ENCODE measurements at regions not wholly inside any gene's neighbourhood (a gene's known extent, or its start where the extent isn't known, plus 50 kb on each side); places are given as distances from the start of the nearest gene placed in this dataset.
"Not testable (repeated sequence)": the region's sequence is repeated elsewhere in the genome, so short reads cannot be mapped to it uniquely, and the experiment has no call there.

- DNase-seq (ENCODE audit: low spot score) (no peak), ATAC-seq (no peak)
- Mint-ChIP-seq H3K4me1 (ENCODE audit: low read depth in 2 of 2) (no peaks in the 10 kb centered on the region), H3K27ac (no peak overlapping the region), H3K27me3 (no peaks in the 10 kb centered on the region), H3K36me3 (no peaks in the 10 kb centered on the region), H3K9me3 (peaks cover 17% of the 10 kb centered on the region), H3K4me3 (no peak overlapping the region)
These were observed 1072.4 kb downstream of the TMTC2 start for GRCh38 chr12:83758888-83759631.

GRCh38 chr12:83753904-83754303 lies 1067.2 kb downstream of the TMTC2 start:
- Mint-ChIP-seq H3K9me3 (peaks cover 4% of the 10 kb centered on the region), H3K36me3 (no peaks in the 10 kb centered on the region), H3K27me3 (no peaks in the 10 kb centered on the region), H3K4me1 (ENCODE audit: low read depth in 2 of 2) (no peaks in the 10 kb centered on the region), H3K27ac (no peak overlapping the region), H3K4me3 (no peak overlapping the region)
- ATAC-seq (no peak), DNase-seq (ENCODE audit: low spot score) (no peak)

GRCh38 chr12:83753205-83753604 lies 1066.5 kb downstream of the TMTC2 start:
- no peak overlapping the region for H3K4me3 Mint-ChIP-seq
- H3K27ac Mint-ChIP-seq, result no peak overlapping the region
- peaks cover 4% of the 10 kb centered on the region for H3K9me3 Mint-ChIP-seq
- ATAC-seq (no peak), DNase-seq (ENCODE audit: low spot score) (no peak)
- H3K27me3 Mint-ChIP-seq, result no peaks in the 10 kb centered on the region
- no peaks in the 10 kb centered on the region for H3K4me1 Mint-ChIP-seq (ENCODE audit: low read depth in 2 of 2)
- H3K36me3 Mint-ChIP-seq, result no peaks in the 10 kb centered on the region

DNA sequence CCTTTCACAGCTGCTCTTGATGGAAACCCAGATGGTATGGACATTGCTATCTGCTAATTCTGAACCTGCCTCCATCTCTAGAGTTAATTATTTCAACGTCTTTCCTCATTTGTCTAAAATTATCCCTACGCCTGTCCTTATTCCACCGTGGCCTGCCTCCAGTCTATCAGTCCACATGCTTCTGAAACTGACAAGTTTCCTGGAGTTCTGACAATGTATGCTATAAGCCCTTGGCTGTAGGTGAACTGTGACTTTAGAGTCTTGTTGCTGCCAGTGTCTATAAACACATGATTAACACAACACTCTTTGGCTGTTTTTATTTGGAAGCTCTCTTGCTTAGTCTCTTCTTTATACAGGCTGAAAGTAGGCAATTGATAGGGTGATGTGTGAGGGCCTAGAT lies 1052.9 kb downstream of the TMTC2 start:
- H3K9me3 Mint-ChIP-seq, result peaks cover 24% of the 10 kb centered on the region
- no peak overlapping the region for H3K4me3 Mint-ChIP-seq

DNA sequence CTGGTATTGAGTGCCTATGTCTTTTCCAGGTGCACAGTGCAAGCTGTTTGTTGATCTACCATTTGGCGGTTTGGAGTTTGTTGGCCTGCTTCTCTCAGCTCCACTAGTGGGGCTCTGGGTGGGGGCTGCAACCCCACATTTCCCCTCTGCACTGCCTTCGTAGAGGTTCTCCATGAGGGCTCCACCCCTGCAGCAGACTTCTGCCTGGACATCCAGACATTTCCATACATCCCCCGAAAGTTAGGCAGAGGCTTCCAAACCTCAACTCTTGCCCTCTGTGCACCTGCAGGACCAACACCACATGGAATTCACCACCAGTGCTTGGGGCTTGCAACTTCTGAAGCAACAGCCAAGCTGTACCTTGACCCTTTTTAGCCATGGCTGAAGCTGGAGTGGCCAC lies 1024.1 kb downstream of the TMTC2 start:
- peaks cover 16% of the 10 kb centered on the region for H3K9me3 Mint-ChIP-seq
- no peaks in the 10 kb centered on the region for H3K4me1 Mint-ChIP-seq (ENCODE audit: low read depth in 2 of 2)
- H3K27me3 Mint-ChIP-seq, result no peaks in the 10 kb centered on the region
- DNase-seq (ENCODE audit: low spot score) (no peak), ATAC-seq (no peak)
- no peak overlapping the region for H3K4me3 Mint-ChIP-seq
- no peak overlapping the region for H3K27ac Mint-ChIP-seq
- H3K36me3 Mint-ChIP-seq, result peaks cover 14% of the 10 kb centered on the region

More for the DNA sequence above, 1052.9 kb downstream of the TMTC2 start:
- DNase-seq (ENCODE audit: low spot score) (no peak), ATAC-seq (no peak)
- no peak overlapping the region for H3K27ac Mint-ChIP-seq
- H3K36me3 Mint-ChIP-seq, result peaks cover 4% of the 10 kb centered on the region
- H3K27me3 Mint-ChIP-seq, result no peaks in the 10 kb centered on the region
- no peaks in the 10 kb centered on the region for H3K4me1 Mint-ChIP-seq (ENCODE audit: low read depth in 2 of 2)

DNA sequence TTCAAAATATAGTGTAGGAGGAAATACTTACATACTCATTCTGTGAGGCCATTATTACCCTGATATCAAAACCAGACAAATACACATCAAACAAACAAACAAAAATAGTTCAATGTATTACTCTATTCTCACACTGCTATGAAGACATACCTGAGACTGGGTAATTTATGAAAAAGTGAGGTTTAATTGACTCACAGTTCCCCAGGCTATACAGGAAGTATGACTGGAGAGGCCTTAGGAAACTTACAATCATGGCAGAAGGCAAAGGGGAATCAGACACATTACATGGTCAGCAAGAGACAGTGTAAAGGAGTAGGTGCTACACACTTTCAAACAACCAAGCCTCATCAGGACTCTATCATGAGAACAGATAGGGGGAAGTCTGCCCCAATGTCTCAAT lies 1023.2 kb downstream of the TMTC2 start:
- ATAC-seq (no peak), DNase-seq (ENCODE audit: low spot score) (no peak)
- no peak overlapping the region for H3K4me3 Mint-ChIP-seq
- H3K4me1 Mint-ChIP-seq (ENCODE audit: low read depth in 2 of 2), result no peaks in the 10 kb centered on the region
- H3K27me3 Mint-ChIP-seq, result no peaks in the 10 kb centered on the region
- H3K9me3 Mint-ChIP-seq, result peaks cover 13% of the 10 kb centered on the region
- H3K27ac Mint-ChIP-seq, result no peak overlapping the region
- peaks cover 14% of the 10 kb centered on the region for H3K36me3 Mint-ChIP-seq

DNA sequence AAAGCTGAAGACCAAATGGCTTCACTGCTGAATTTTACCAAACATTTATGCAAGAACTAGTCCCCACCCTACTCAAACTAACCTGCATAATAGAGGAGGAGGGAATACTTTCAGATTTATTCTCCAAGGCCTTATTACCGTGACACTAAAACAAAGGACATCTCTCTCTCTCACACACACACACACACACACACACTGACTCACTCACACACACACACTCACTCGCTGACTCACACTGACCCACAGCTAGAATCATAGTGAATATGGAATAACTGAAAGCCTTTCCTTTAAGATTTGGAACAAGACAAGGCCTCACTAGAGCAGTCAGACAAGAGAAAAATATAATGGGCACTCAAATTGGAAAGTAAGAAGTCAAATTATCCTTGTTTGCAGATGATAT lies 1014.1 kb downstream of the TMTC2 start:
- Mint-ChIP-seq H3K27me3 (no peaks in the 10 kb centered on the region), H3K4me1 (ENCODE audit: low read depth in 2 of 2) (no peaks in the 10 kb centered on the region), H3K4me3 (no peak overlapping the region), H3K9me3 (peaks cover 28% of the 10 kb centered on the region), H3K27ac (no peak overlapping the region), H3K36me3 (peaks cover 14% of the 10 kb centered on the region)
- ATAC-seq (no peak), DNase-seq (ENCODE audit: low spot score) (no peak)

GRCh38 chr12:83696311-83696710 lies 1009.6 kb downstream of the TMTC2 start:
- H3K4me1 Mint-ChIP-seq (ENCODE audit: low read depth in 2 of 2); H3K27me3 Mint-ChIP-seq; H3K36me3 Mint-ChIP-seq; H3K27ac Mint-ChIP-seq; ATAC-seq; H3K4me3 Mint-ChIP-seq; DNase-seq (ENCODE audit: low spot score): not testable (repeated sequence)
- H3K9me3 Mint-ChIP-seq, result peaks cover 35% of the 10 kb centered on the region

GRCh38 chr12:83691730-83692129 lies 1005.0 kb downstream of the TMTC2 start:
- H3K27ac Mint-ChIP-seq, result no peak overlapping the region
- ATAC-seq (no peak), DNase-seq (ENCODE audit: low spot score) (no peak)
- H3K9me3 Mint-ChIP-seq, result peaks cover 23% of the 10 kb centered on the region
- no peaks in the 10 kb centered on the region for H3K27me3 Mint-ChIP-seq
- no peak overlapping the region for H3K4me3 Mint-ChIP-seq
- H3K4me1 Mint-ChIP-seq (ENCODE audit: low read depth in 2 of 2), result no peaks in the 10 kb centered on the region
- peaks cover 5% of the 10 kb centered on the region for H3K36me3 Mint-ChIP-seq

GRCh38 chr12:83690465-83690864 lies 1003.8 kb downstream of the TMTC2 start:
- no peaks in the 10 kb centered on the region for H3K4me1 Mint-ChIP-seq (ENCODE audit: low read depth in 2 of 2)
- no peak for ATAC-seq
- peaks cover 5% of the 10 kb centered on the region for H3K36me3 Mint-ChIP-seq
- H3K9me3 Mint-ChIP-seq, result peaks cover 21% of the 10 kb centered on the region
- no peak overlapping the region for H3K4me3 Mint-ChIP-seq
- no peaks in the 10 kb centered on the region for H3K27me3 Mint-ChIP-seq
- no peak for DNase-seq (ENCODE audit: low spot score)
- no peak overlapping the region for H3K27ac Mint-ChIP-seq

GRCh38 chr12:83689333-83689732 lies 1002.6 kb downstream of the TMTC2 start:
- ATAC-seq (no peak), DNase-seq (ENCODE audit: low spot score) (no peak)
- Mint-ChIP-seq H3K27me3 (no peaks in the 10 kb centered on the region), H3K4me1 (ENCODE audit: low read depth in 2 of 2) (no peaks in the 10 kb centered on the region), H3K36me3 (peaks cover 5% of the 10 kb centered on the region), H3K27ac (no peak overlapping the region), H3K4me3 (no peak overlapping the region), H3K9me3 (peaks cover 23% of the 10 kb centered on the region)

DNA sequence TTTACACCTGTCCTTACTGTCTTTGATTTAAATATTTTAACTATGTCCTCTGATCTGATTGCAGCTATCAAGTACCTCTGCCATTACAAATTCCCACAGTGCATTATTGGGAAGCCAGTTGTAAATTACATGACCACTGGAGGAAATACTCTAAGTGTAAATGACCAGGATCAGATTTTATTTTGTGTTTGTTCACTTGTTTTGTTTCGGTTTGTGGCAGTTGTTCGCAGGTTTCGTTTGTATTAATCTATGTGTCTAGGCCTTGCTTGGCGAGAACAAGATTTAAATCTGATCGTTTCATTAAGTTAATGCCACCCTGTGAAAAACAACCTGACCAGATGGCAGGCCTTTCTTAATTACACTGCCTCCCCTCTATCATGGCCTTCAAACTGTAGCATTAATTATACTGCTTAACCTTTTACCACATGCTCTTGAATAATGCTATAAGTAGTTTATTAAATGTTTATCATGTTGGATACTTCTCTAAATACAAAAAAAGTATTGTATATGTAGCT lies 990.1 kb downstream of the TMTC2 start:
- Mint-ChIP-seq H3K27me3 (no peaks in the 10 kb centered on the region), H3K4me1 (ENCODE audit: low read depth in 2 of 2) (no peaks in the 10 kb centered on the region), H3K27ac (no peak overlapping the region), H3K9me3 (peaks cover 4% of the 10 kb centered on the region), H3K36me3 (no peaks in the 10 kb centered on the region), H3K4me3 (no peak overlapping the region)
- no peak for ATAC-seq
- DNase-seq (ENCODE audit: low spot score), result no peak

- DNase-seq (ENCODE audit: low spot score), result no peak
- no peak overlapping the region for H3K27ac Mint-ChIP-seq
- no peaks in the 10 kb centered on the region for H3K36me3 Mint-ChIP-seq
- no peaks in the 10 kb centered on the region for H3K4me1 Mint-ChIP-seq (ENCODE audit: low read depth in 2 of 2)
- no peak for ATAC-seq
- H3K9me3 Mint-ChIP-seq, result no peaks in the 10 kb centered on the region
- no peaks in the 10 kb centered on the region for H3K27me3 Mint-ChIP-seq
- H3K4me3 Mint-ChIP-seq, result no peak overlapping the region
These were observed 980.0 kb downstream of the TMTC2 start for GRCh38 chr12:83666690-83667089.

GRCh38 chr12:83665634-83666218 lies 979.0 kb downstream of the TMTC2 start:
- Mint-ChIP-seq H3K36me3 (no peaks in the 10 kb centered on the region), H3K27ac (no peak overlapping the region), H3K27me3 (no peaks in the 10 kb centered on the region), H3K4me1 (ENCODE audit: low read depth in 2 of 2) (no peaks in the 10 kb centered on the region), H3K9me3 (no peaks in the 10 kb centered on the region), H3K4me3 (no peak overlapping the region)
- ATAC-seq (no peak), DNase-seq (ENCODE audit: low spot score) (no peak)

Data from natural killer cell treated with Interleukin-12 subunit alpha and Interleukin-12 subunit beta and Interleukin-15 and Interleukin-18, amount 100 ng/mL, for 72 hours (primary cell).